Prostate gland (tissue), 2 donors: ENCODE measurements at regions not wholly inside any gene's neighbourhood (a gene's known extent, or its start where the extent isn't known, plus 50 kb on each side); places are given as distances from the start of the nearest gene placed in this dataset.

ENCODE experiments used
- DNase-seq: peaks from one replicate; pipeline ENCODE4 v3.0.0-alpha.2; 2019; ENCODE audit warnings: low spot score
- H3K27ac ChIP-seq, 2 donors: fragments of 200-600 bp; sonication (generic); 2 replicates each; pipeline ENCODE4 v1.5.1; 2017 to 2019
- H3K27me3 ChIP-seq: fragments of 200-600 bp; sonication (generic); replicated peaks from 2 replicates; pipeline ENCODE4 v1.5.1; 2019; ENCODE audit not compliant: insufficient read depth
- H3K36me3 ChIP-seq, 2 donors: fragments of 200-600 bp; sonication (generic); 1 replicate in 1 of 2; 2 replicates in 1 of 2; pipeline versions ENCODE4 v1.5.1 to v1.8.1; 2017 to 2019
- H3K4me1 ChIP-seq: fragments of 200-600 bp; sonication (generic); replicated peaks from 2 replicates; pipeline ENCODE4 v1.5.1; 2019
- H3K4me3 ChIP-seq, 2 donors: fragments of 200-600 bp; sonication (generic); 2 replicates each; pipeline ENCODE4 v1.5.1; 2017 to 2019
- H3K9me3 ChIP-seq: fragments of 200-600 bp; sonication (generic); 2 replicates; pipeline ENCODE4 v1.5.1; 2017
- CTCF ChIP-seq, 4 experiments: fragments of 200-600 bp in 2 of 4; fragments of 450-650 bp in 2 of 4; sonication (generic) in 2 of 4; IDR thresholded peaks; 1 replicate in 3 of 4; 2 replicates in 1 of 4; pipeline ENCODE4 v1.5.1; 2016 to 2019; ENCODE audit warnings: antibody characterized with exemption in 4 of 4, mild to moderate bottlenecking in 2 of 4, moderate library complexity in 2 of 4
- POLR2A ChIP-seq: fragments of 450-650 bp; IDR thresholded peaks from one replicate; pipeline ENCODE4 v1.6.1; 2016; ENCODE audit warnings: antibody characterized with exemption, mild to moderate bottlenecking
- POLR2AphosphoS5 ChIP-seq: sonication (generic); formaldehyde crosslinking; IDR thresholded peaks from one replicate; pipeline ENCODE4 v1.6.1; 2017; ENCODE audit warnings: antibody characterized with exemption
- WGBS: methylation state at CpG from one replicate; pipeline ENCODE4 v1.1.5; 2018; 5-methylcytosine and 5-hydroxymethylcytosine counted together
- intact Hi-C: fragments of 100-400 bp; cut with DNase I; formaldehyde crosslinking; loops from one replicate; pipeline ENCODE4 v1.14.2; 2022

DNA sequence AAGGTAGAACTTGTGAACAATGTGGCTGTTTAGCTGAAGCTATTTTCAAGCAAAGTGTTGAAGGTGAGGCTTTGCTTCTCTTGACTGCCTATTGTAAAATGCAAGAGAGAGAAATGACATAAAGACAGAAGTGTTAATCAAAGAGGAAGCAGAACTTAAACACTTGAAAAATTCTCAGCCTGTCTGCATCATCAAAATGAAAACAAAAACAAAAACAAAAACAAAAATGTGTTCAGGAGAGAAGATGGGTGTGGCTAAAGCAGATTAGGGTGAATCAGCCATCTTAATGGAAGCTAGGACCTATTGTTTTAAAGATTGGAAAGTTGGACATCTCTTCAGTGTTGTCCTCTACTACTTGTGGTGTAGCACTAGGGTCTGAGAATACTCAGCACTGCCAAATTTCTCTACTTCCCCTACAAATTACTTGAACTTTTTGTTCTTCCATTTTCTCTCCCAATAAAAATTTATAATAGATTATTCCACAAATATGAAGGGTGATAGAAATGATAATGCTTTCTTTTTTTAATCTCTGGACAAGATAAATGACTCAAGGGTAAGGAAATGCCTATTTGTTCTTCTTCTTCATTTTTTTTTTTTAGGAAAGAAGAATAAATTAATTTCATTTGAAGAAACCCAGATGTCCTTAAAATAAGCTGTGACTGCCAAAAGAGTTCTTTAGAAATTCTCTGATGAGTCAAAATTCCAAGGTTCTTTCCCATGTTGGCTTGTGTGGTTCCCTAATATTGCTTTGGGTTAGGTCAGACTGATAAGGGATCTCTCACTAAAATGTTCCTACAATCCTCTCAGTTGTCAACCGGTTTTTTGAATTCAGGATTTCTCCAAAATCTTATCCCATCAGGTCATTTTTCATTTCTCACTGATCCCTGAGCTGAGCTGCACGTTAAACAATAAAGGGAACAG lies 571.2 kb upstream of the ZEB2 start:
- H3K4me1 ChIP-seq: no peaks in the 10 kb centered on the region
- no peaks in the 10 kb centered on the region for H3K27me3 ChIP-seq
- 68% methylated on average over 2 of the region's 2 CpGs for WGBS
- DNase-seq: no peak
- no peaks in the 10 kb centered on the region for H3K36me3 ChIP-seq
- no peak overlapping the region for H3K27ac ChIP-seq
- H3K4me3 ChIP-seq: no peak overlapping the region
- intact Hi-C loops: no loop called here
- TF ChIP-seq POLR2A (no peak), POLR2AphosphoS5 (no peak), CTCF (IDR thresholded peaks at IDR 0.05) (no peak)
- H3K9me3 ChIP-seq: no peaks in the 10 kb centered on the region

- H3K36me3 ChIP-seq: no peaks in the 10 kb centered on the region
- H3K9me3 ChIP-seq: no peaks in the 10 kb centered on the region
- no peak overlapping the region for H3K4me3 ChIP-seq
- no peak for TF ChIP-seq POLR2A
- TF ChIP-seq POLR2AphosphoS5: no peak
- TF ChIP-seq CTCF (IDR thresholded peaks at IDR 0.05): no peak
- H3K4me1 ChIP-seq: no peaks in the 10 kb centered on the region
- no peak overlapping the region for H3K27ac ChIP-seq
- intact Hi-C loops: no loop called here
- H3K27me3 ChIP-seq: no peaks in the 10 kb centered on the region
- 92% methylated on average over 2 of the region's 2 CpGs for WGBS
- DNase-seq: no peak
These were observed 568.8 kb upstream of the ZEB2 start for GRCh38 chr2:145088756-145089155.

GRCh38 chr2:145086910-145087309 lies 567.0 kb upstream of the ZEB2 start:
- Histone ChIP-seq H3K9me3 (no peaks in the 10 kb centered on the region), H3K4me1 (no peaks in the 10 kb centered on the region), H3K36me3 (no peaks in the 10 kb centered on the region), H3K27me3 (no peaks in the 10 kb centered on the region), H3K27ac (no peak overlapping the region), H3K4me3 (no peak overlapping the region)
- intact Hi-C loops: no loop called here
- no peak for TF ChIP-seq POLR2AphosphoS5
- no peak for TF ChIP-seq POLR2A
- no peak for TF ChIP-seq CTCF (IDR thresholded peaks at IDR 0.05)
- WGBS: 77% methylated on average over 3 of the region's 3 CpGs
- DNase-seq: no peak

DNA sequence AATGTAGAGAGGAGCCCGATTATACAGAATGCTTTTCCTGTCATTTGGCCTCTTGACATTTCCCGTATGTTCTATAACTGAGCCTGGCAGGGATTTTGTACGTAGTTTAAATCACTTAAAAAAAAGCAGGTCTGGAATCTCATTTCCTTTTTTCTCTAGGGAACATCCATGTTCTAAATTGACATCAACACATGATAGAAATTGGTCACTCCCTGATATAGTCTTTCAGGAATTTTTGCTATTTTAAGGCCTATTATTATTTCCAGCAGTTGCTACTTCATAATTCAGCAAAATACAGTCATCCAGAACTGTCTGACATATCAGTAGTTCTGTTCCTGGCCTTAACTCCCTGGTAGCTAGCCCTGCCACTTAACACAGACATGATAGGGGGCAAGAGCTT lies 565.7 kb upstream of the ZEB2 start:
- intact Hi-C loops: no loop called here
- WGBS: 88% methylated on average over 3 of the region's 3 CpGs
- H3K4me3 ChIP-seq: no peak overlapping the region
- TF ChIP-seq CTCF (IDR thresholded peaks at IDR 0.05): no peak
- TF ChIP-seq POLR2AphosphoS5: no peak
- TF ChIP-seq POLR2A: no peak
- H3K4me1 ChIP-seq: no peaks in the 10 kb centered on the region
- H3K36me3 ChIP-seq: no peaks in the 10 kb centered on the region
- no peaks in the 10 kb centered on the region for H3K27me3 ChIP-seq
- H3K27ac ChIP-seq: no peak overlapping the region
- no peaks in the 10 kb centered on the region for H3K9me3 ChIP-seq
- no peak for DNase-seq

- intact Hi-C loops: no loop called here
- Histone ChIP-seq H3K9me3 (no peaks in the 10 kb centered on the region), H3K4me3 (no peak overlapping the region), H3K27ac (no peak overlapping the region), H3K27me3 (no peaks in the 10 kb centered on the region), H3K4me1 (no peaks in the 10 kb centered on the region), H3K36me3 (no peaks in the 10 kb centered on the region)
- WGBS: 30% methylated on average over 1 of the region's 1 CpG
- TF ChIP-seq POLR2AphosphoS5 (no peak), POLR2A (no peak), CTCF (IDR thresholded peaks at IDR 0.05) (no peak)
- no peak for DNase-seq
These were observed 560.5 kb upstream of the ZEB2 start for GRCh38 chr2:145080426-145080825.
